NCI-H1436 (cell line): ENCODE measurements at regions not wholly inside any gene's neighbourhood (a gene's known extent, or its start where the extent isn't known, plus 50 kb on each side); places are given as distances from the start of the nearest gene placed in this dataset.

ENCODE experiments used
- DNase-seq: peaks from one replicate; lab custom pipeline; 2025; lab: John Stamatoyannopoulos, UW

DNA sequence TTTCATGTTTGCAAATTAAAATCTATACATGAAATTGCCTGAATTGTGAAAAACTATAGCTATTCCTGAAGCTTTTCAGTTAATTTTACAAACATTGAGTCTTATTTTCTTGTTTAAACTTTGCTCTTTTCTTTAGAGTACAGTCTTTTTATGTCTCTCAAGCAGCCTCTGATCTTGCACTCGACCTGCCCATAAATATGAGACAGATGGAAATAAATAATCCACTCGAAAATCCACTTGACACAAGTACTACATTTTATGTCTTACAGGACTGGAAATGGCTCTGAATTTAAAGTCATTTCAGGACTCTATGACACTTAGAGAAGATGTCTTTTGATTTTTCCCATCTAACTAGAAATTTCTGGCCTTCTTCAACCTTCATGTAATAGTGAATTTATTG is 283.8 kb downstream of the USP25 start:
- no peak for DNase-seq

DNA sequence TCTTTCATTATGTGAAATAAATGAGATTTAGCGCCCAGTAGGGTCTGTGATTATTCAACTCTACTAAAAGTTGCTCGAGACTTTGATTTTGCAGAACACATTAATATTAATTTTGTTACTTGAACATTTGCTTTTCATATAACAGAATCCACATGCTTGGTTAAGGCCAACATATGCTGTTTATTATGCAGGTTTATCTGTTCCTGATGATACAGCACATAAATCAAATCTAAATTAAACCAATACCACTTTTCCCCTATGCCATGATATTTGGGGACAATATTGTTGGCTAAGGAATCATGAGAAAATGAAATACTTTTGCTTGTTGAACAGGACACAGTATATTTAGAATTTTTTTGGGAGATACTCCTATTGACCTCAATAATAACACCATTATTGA is 291.1 kb downstream of the USP25 start:
- DNase-seq = no peak

DNA sequence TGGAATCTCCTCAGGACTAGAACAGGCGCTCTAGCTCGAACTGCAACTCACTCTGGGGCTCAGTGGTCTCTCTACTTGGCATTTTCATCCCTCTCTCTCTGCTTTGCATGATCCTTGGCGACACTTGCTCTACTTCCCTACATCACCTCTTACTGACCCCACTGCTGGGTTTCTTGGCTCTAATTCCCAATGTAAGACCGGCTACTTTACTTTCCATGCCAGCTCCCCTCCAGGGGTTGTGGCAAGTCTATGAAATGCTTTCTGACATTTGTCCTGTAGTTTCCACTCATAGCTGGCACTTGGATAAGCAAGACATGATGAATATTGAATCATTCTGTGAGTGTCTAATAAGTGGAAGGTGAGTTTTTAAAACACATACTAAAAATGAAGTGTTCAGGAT is 292.3 kb downstream of the USP25 start:
- DNase-seq = no peak

DNA sequence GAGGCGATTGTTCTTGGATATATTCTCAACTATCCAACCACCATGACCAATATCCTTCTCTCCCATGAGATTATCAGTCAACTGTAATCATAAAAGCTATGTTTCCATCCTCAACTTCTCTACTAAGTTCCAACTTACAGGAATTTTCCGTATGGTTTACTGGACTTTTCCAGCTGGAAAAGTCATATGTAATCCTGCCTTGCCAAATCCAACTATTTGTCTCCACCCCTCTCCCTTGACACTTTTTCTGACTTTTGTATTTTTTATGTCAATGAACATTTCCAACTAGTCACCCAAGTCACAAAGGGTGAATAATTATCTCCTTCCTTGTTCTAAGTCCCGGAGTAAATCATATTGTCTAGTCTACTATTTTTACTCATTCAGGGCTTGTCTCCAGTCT is 293.1 kb downstream of the USP25 start:
- no peak for DNase-seq

DNA sequence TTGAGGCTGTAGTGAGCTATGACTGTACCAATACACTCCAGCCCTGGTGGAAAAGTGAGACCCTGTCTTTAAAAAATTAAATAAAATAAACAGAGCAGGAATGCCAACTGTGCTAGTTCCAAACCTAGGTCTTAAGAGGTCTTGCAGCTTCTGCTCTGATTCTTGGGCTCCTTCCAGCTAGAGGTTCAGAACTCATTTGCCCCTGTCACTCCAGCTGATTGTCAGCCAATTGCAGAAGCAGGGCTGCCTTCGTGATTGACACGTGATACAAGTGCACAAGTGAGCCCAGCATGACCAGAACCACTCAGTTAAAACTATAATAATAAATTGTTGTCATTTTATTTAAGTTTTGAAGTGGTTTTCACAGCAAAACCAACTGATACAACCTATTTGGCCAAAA is 298.4 kb downstream of the USP25 start:
- no peak for DNase-seq

DNA sequence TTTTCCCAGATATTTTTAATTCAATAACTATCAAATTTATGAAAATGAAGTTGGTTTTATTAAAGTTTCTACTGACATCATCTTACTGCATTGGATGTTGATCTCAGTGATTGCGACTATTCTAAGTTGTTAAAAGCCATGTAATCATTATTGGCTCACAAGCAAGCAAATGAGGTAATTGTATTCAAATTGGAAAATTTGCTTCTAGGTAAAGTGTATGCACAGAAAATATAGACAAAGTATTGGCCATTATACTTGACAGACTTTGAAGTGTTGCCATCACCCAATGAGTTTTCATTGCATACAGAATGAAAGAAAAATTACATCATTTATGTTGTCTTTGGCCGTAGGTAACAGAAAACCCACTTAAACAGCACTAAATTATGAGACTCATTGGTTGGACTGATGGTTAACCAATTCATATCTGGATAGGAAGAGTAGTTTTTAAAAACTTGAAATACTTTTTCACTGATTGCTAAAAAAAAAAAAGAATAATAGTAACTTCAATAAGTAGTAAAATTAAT is 299.2 kb downstream of the USP25 start:
- DNase-seq = no peak

DNA sequence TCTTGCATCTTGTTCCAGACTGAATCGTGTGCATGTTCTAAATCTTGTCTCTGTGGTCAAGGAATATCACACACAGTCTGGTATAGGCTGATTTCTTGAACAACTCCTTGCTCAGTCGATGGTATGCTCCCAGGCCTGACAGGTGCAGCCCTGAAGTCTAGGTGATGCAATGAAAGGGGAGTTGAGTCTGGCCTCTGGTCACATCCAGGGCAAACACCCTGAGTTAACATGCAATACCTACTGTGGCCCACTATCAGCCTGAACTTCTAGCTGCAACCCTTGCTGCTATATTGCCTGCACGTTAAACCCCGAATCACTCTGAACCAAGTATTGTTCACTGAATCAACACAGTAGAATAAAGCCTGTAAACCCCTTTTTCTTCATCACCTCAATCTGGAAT is 303.4 kb downstream of the USP25 start:
- no peak for DNase-seq

DNA sequence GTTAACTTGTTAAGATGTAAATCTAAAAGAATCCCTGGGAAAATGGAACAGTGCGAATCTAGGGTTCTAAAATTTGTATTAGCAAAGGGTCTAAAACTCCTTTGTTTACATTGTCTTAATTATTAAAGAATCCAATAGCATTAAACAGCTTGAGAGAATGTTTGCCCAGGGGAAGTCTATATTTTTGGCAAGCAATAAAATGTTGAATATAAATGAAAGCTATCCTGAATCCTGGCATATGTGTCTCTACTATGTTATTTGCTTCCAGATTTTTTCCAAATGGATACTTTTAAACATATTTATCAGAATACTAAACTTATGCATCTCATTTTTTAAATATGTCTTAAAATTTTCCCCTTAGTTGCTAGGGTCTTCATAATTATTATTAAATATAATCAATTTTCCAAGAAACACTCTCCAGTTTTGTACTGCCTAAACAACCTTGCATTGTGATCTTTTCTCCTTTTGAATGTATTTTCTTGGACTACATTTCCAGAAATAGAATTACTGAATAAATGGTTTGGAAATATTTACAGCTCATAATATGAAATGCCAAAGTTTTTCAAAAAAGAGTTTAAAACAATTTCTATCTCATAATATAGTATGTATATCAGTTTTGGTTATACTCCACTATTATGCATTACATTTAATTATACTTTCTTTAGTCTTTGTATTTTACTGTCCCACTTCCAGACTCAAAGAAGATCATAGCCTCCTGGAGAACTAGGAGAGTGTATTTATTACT is 304.8 kb downstream of the USP25 start:
- no peak for DNase-seq

DNA sequence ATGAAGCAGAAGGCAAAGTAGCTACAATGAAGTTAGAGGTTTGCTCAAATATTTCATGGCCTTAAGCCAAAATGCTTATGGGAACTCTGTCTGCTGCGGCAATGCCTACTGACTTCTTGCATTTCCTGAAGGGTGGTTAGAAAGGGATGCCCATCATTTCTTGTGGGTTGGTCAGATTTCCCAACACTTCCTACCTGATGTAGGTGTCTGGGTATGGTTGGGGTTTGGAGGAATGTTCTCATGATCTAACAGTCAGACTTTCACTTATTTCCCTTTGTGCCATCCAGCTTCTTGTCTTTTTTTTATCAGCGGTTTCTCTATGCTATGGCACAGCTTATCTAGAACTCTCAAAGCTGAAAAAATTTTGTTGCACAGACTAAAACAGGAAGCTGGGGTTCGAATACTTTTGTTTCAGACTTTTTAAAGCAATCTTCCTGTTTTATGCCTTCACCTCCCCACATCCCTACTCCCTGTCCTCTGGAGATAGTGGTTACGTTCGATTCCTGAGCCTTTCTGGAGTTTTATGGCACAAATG is 307.7 kb downstream of the USP25 start:
- DNase-seq = no peak

DNA sequence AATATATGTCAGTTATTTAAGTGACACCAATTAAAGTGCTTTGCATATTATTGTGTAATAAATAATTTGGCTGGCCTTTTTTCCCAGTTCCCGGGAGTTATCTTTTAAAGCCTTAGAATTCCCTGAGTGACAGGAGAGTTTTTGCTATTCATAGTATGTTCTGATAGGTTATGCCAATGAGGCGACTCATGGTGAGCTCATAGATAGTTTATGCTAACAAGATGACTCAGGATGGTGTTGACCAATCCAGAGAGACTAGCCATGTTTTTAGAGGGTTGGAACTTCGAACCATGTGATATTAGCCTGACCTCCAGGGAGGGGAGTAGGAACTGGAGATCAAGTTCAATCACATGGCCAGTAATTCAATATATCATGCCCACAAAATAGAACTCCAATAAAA is 310.8 kb downstream of the USP25 start:
- DNase-seq = no peak

DNA sequence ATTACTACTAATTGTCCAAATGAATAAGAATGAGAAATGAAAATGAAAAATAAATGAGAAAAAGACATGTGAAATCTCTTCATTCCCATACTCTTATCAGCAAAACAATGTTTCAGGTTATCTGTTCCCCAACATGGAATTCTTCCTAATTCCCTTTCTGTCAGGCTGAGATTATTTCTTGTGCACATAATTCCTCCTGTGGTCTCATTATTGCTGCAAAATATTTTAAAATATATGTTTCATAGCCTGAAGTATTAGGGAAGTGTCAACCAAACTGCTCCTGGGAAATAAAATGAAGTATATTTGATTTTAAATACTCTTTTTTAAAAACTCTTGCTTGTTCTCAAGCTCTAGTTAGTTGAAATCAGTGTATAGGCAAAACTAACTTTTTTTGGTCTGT is 314.9 kb downstream of the USP25 start:
- no peak for DNase-seq

DNA sequence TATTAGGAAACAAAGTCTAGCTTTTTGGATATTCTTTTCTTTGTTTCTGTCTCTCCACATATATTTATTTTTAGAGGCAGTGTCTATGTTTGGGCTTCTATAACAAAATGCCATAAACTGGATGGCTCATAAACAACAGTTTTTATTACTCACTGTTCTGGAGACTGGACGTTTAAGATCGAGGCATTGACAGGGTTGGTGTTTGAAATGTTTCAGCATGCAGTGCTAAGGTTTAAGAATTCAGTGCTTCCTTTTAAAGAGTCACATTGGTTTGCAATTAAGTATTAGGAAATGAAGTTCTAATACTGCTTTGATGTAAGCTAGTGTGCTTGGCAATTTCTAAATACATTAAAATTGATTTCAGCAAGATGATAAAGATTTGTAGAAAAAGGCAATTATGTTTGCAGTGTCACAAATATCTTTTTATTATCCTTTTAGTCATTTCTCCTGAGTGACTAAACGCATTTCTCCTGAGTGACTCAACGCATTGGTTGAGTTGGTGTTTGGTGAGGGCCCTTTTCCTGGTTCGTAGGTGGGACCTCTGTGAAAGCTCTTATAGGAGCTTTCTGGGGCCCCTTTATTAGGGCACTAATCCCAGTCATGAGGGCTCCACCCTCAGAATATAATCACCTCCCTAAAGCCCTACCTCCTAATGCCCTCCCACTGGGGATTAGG is 317.0 kb downstream of the USP25 start:
- no peak for DNase-seq

DNA sequence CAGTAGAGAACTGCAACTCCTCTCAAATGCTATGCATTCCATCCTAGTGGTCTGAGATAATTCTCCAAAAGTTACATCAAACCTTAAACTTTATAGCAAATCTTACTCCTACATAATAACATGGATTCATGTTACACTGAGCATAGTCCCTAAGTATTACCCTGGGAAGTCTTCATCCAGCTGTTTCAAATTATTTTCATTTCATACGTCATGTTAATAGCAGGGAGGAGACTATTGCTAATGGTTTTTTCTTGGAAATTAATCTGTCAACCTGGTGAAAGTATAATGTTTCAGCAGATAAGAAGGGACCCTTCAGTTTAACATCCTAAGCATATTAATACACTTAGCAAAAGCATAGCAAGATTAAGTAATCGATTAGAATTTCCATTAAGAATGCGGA is 318.1 kb downstream of the USP25 start:
- no peak for DNase-seq

DNA sequence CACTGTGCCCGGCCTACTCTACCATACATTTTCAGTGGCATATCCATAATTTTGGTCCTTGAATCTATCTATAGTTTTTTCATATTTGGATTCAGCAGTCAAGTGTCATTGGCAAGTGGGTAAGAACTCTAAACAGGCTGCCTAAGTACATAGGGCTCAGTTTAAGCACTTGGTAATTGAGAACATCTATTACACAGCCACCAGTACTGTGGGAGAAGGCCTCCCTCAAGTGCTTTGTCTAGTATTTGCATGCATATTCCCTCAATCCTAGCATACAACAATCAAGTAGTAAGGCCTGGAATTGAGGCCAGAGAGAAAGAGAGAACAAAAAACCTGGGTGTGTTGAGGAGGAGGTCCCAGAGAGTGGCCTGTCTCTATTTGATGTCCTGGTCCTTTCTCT is 325.2 kb downstream of the USP25 start:
- no peak for DNase-seq

DNA sequence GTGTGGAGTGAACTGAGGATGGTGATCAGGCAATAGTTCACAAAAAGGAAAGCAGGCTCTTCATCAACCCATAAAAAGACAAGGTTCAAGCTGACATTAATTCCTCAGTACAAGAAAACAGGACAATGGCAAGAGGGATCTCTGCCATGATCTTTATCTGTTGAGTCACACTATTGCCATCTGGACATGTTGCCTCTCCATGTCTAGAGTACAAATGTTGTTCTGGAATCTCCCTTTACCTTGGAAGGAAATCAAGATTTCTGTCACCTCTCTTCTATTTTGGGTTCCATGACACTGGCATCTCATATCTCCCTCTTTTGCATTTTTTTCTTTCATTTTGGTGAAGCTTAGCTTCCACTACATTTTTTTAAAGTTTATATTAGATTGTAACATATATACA is 329.1 kb downstream of the USP25 start:
- DNase-seq = no peak

DNA sequence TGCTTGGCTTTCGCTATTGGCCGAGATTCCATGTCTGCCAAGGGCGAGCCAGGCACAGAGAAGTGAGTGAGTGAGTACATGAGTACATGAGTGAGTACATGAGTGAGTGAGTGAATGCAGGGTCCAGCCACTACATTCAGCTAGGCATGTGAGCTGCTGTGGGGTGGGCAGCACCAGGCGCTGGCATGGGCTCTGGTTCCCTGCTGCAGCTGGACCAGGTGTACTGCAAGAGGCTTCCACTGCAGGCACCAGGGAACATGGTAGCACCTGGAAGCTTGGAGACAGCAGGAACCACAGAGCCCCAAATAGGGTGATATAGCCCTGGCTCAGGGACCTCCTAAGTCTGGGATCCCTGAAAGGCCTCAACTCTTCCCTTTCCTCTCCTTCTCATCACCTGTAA is 330.2 kb downstream of the USP25 start:
- no peak for DNase-seq

DNA sequence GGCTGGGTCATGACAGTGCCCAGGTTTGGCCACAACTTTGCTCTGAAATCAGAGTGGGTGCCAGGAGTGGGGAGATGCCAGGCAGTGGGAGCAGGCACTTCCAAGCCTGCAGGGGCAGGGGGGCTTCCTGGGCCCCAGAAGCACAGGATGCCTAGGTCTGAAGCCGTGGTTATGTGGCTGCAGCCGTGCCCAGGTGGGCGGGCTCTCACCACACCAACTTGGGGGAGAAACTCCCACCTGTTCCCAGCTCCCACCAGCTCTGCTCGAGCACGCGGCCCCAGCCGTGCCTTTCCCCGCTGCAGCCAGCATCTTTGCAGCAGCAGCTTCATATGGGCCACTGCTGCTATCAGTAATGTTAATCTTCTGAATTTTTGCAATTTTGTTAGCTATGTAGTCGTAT is 331.4 kb downstream of the USP25 start:
- DNase-seq = no peak

DNA sequence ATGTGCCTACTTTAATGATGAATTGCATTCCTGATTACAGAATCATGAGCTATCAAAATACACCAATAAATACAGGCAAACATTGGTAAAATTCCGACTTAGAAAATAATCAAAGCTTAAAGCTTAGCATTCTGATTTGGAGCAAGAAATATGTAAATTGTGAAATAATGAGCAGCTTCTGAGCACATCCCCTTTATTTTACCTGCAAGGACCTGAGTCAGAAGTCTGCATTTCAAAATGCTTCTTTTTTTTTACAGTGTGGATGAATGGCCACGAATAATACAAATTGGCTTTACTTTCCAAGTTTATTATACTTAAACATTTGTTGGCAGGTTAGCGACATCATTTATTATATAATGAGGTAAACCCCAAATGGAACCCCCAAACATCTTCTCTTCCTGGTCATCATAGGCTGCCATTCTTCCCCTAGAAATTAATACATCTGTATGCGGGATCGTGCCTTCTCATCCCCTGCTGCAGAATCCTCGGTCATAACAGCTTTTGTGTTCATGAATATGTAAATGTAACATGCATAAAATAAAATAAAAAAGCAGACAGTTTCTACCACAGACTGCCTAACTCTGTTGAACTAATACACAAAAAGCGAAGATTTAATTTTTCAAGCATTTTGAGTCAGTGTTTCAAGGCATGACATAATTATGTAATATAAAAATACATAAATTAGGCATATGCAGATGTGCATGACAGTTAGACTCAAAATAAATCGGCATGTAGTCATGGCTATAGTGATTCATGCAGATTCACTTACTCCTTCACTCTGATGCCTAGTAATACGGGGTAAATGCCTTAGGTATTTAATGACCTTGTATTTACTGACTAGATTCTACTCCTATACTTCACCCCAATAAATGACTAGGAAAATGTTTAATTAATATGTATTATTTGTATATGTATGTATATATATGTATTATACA is 339.7 kb downstream of the USP25 start:
- no peak for DNase-seq

DNA sequence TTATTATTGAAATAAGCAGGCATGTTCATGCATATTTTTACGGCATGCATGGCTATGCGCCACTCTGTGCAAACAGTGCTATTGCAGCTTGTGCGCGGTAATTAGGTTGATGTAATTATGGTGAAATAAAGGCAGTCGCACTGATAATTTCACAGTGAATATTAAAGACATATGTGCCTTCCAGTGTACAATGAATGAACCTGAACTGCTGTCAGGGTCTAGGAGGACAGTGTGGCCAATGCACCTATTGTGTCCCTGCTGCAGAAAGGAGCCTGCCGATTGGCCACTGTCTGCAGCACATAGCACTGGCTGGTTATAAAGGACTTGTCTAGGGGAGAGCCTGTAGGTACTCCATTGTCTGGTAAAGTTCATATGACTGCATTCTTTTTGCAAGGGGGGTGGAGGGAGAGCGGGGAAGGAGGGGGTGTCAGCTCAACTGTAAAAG is 340.4 kb downstream of the USP25 start:
- no peak for DNase-seq

DNA sequence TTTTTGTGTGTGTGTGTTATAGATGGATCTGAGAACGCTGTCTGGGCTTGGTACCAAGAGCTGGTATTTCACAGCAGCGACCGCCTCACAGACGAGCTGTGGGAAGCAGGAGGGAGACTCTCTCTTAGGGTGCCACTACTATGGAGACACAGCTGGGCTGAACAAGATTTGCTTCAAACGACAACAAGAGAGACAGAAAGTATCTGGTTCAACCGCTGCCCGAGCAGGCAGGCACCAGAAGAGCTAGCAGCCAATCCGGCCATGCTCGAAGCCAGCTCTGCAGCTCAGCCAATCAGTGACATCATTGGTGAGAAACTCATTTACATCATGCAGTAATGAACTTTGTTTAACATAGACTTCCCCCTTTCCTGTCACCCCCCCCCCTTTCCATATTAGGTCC is 341.3 kb downstream of the USP25 start:
- DNase-seq = no peak

DNA sequence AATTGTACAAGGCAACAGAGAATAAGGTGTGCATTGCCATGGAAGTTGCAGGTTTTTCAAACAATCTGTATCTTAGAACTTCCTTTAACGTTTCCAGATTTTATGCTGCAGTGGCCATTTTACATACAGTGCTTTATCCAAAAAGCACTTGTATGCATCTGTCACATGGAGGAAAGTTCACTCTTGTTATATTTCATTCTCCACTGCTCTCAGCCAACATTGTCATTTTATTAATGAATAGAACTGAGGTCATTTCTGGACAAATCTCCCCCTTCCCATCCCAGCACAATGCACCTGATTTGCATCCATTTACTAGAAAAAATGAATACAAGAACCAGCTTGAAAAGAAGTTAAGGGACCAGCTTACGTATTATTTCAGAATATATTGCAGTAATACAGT is 342.0 kb downstream of the USP25 start:
- no peak for DNase-seq

DNA sequence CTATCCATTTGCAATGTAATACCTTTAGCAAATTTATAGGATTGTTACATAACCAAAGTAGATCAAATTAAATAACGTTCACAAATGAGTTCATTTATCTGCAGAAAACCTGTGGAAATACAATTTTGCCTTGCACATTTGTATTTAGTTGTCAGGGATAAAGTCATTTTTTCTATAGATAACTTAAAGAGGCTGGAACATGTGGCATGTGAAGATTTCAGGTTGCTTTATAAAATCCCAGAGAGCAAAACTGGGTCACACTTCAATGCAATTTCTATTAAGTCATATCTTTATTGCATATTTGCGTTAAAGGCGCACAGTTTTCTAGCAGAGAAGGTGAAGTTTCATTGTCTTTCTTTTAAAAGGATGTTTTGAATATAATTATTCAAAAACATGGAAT is 342.4 kb downstream of the USP25 start:
- DNase-seq = no peak
